SJSA1 (cell line): ENCODE measurements at regions not wholly inside any gene's neighbourhood (a gene's known extent, or its start where the extent isn't known, plus 50 kb on each side); places are given as distances from the start of the nearest gene placed in this dataset.
"Not testable (repeated sequence)": the region's sequence is repeated elsewhere in the genome, so short reads cannot be mapped to it uniquely, and the experiment has no call there.

ENCODE experiments used
- DNase-seq, 2 experiments: peaks; one replicate each; pipeline ENCODE4 v3.0.0-alpha.2; 2015 to 2020; ENCODE audit warnings: low spot score in 2 of 2, low read depth in 1 of 2
- H3K27ac ChIP-seq: fragments of 250-450 bp; sonication (Bioruptor Pico); 2 replicates; pipeline ENCODE4 v1.5.1; 2020; ENCODE audit warnings: mild to moderate bottlenecking, moderate library complexity
- H3K27me3 ChIP-seq: fragments of 250-450 bp; sonication (Bioruptor Pico); replicated peaks from 2 replicates; pipeline ENCODE4 v1.5.1; 2020; ENCODE audit warnings: mild to moderate bottlenecking, moderate library complexity
- H3K36me3 ChIP-seq: fragments of 250-450 bp; sonication (Bioruptor Pico); 2 replicates; pipeline ENCODE4 v1.5.1; 2020; ENCODE audit warnings: mild to moderate bottlenecking
- H3K4me1 ChIP-seq: fragments of 250-450 bp; sonication (Bioruptor Pico); replicated peaks from 2 replicates; pipeline ENCODE4 v1.6.1; 2021; ENCODE audit warnings: mild to moderate bottlenecking
- H3K4me3 ChIP-seq: fragments of 250-450 bp; sonication (Bioruptor Pico); 2 replicates; pipeline ENCODE4 v1.5.1; 2020; ENCODE audit warnings: mild to moderate bottlenecking
- H3K9me3 ChIP-seq: fragments of 250-450 bp; sonication (Bioruptor Pico); replicated peaks from 2 replicates; pipeline ENCODE4 v1.5.1; 2020; ENCODE audit warnings: mild to moderate bottlenecking

- Histone ChIP-seq H3K27me3 (no peaks in the 10 kb centered on the region), H3K4me1 (no peaks in the 10 kb centered on the region), H3K4me3 (no peak overlapping the region), H3K9me3 (no peaks in the 10 kb centered on the region), H3K27ac (no peak overlapping the region), H3K36me3 (no peaks in the 10 kb centered on the region)
- DNase-seq = no peak
Measured at GRCh38 chr3:132987396-132987795, 50.8 kb upstream of the TMEM108 start.

DNA sequence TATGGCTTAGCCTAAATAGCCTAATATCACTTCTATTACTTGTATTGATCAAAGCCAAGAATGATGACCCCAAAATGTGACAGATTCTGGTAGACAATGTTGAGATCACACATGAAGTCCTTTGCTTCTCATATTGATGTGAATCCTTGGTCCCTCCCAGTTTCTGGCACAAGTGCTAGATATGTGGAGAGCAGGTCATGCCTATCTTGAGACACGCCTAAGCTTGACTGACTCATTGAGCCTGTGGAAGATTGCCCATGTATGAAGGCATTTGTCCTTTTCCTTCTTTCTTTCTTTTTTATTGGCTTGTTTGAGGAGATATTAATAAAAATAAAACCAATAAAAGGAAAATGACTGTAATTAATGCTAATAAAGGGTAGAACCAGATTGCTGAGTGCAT lies 54.0 kb upstream of the TMEM108 start:
- no peak overlapping the region for H3K4me3 ChIP-seq
- no peak for DNase-seq
- no peak overlapping the region for H3K27ac ChIP-seq
- no peaks in the 10 kb centered on the region for H3K27me3 ChIP-seq
- no peaks in the 10 kb centered on the region for H3K4me1 ChIP-seq
- no peaks in the 10 kb centered on the region for H3K9me3 ChIP-seq
- no peaks in the 10 kb centered on the region for H3K36me3 ChIP-seq

- Histone ChIP-seq H3K27ac (no peak overlapping the region), H3K36me3 (no peaks in the 10 kb centered on the region), H3K4me3 (no peak overlapping the region), H3K27me3 (no peaks in the 10 kb centered on the region), H3K9me3 (no peaks in the 10 kb centered on the region), H3K4me1 (no peaks in the 10 kb centered on the region)
- no peak for DNase-seq
Measured at GRCh38 chr3:132983143-132983770, 54.9 kb upstream of the TMEM108 start.

DNA sequence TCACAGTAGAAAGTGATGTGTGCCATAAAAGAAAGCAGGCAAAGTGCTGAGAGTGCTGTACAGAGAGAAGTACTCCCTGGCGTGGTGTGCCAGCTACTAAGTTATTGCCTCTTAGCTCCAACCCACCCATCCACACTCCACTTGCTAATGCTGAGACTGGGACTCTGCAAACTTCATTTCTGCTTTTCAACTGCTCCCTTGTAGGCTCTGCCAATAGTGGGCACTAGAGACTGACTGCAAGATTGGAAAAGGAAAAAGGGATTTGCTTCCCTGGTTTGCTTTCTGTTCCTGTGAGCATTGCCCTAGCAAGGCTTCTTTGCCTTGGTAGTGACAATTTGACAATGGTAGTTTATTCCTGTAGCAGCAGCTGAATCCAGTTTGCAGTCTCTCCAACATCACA lies 56.5 kb upstream of the TMEM108 start:
- Histone ChIP-seq H3K36me3 (no peaks in the 10 kb centered on the region), H3K27ac (no peak overlapping the region), H3K4me3 (no peak overlapping the region), H3K4me1 (no peaks in the 10 kb centered on the region), H3K27me3 (no peaks in the 10 kb centered on the region), H3K9me3 (no peaks in the 10 kb centered on the region)
- no peak for DNase-seq

DNA sequence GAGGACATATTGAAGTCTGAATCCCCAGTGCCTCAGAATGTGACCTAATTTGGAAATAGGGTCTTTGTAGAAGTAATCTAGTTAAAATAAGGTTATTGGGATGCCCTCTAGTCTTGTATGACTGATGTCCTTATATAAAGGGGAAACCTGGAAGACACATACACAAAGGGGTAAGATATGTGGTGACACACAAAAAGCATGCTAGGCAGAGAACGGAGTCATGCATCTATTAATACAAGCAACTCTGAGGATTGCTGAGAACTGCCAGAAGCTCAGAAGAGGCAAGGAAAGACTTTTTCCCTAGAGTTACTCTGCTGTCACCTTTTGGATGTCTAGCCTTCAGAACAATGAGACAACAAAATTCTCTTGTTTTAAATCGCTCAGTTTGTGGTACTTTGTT lies 58.1 kb upstream of the TMEM108 start:
- Histone ChIP-seq H3K27ac (no peak overlapping the region), H3K4me3 (no peak overlapping the region), H3K36me3 (no peaks in the 10 kb centered on the region), H3K4me1 (no peaks in the 10 kb centered on the region), H3K27me3 (no peaks in the 10 kb centered on the region), H3K9me3 (no peaks in the 10 kb centered on the region)
- DNase-seq = no peak

- no peak overlapping the region for H3K4me3 ChIP-seq
- no peak overlapping the region for H3K27ac ChIP-seq
- no peaks in the 10 kb centered on the region for H3K27me3 ChIP-seq
- no peaks in the 10 kb centered on the region for H3K9me3 ChIP-seq
- no peaks in the 10 kb centered on the region for H3K4me1 ChIP-seq
- no peaks in the 10 kb centered on the region for H3K36me3 ChIP-seq
- no peak for DNase-seq
Measured at GRCh38 chr3:132979606-132980005, 58.6 kb upstream of the TMEM108 start.

- not testable (repeated sequence) for H3K4me3 ChIP-seq, H3K27ac ChIP-seq, H3K4me1 ChIP-seq, DNase-seq, H3K27me3 ChIP-seq, H3K36me3 ChIP-seq, H3K9me3 ChIP-seq
Measured at GRCh38 chr3:132978946-132979345, 59.2 kb upstream of the TMEM108 start.

GRCh38 chr3:132978464-132978863 lies 59.7 kb upstream of the TMEM108 start:
- H3K27ac ChIP-seq = no peak overlapping the region
- DNase-seq = no peak
- no peaks in the 10 kb centered on the region for H3K27me3 ChIP-seq
- H3K9me3 ChIP-seq = no peaks in the 10 kb centered on the region
- no peak overlapping the region for H3K4me3 ChIP-seq
- H3K36me3 ChIP-seq = no peaks in the 10 kb centered on the region
- no peaks in the 10 kb centered on the region for H3K4me1 ChIP-seq

- no peaks in the 10 kb centered on the region for H3K9me3 ChIP-seq
- H3K27me3 ChIP-seq = no peaks in the 10 kb centered on the region
- DNase-seq = no peak
- no peaks in the 10 kb centered on the region for H3K36me3 ChIP-seq
- no peak overlapping the region for H3K4me3 ChIP-seq
- H3K27ac ChIP-seq = no peak overlapping the region
- H3K4me1 ChIP-seq = no peaks in the 10 kb centered on the region
Measured at GRCh38 chr3:132974097-132974496, 64.1 kb upstream of the TMEM108 start.

DNA sequence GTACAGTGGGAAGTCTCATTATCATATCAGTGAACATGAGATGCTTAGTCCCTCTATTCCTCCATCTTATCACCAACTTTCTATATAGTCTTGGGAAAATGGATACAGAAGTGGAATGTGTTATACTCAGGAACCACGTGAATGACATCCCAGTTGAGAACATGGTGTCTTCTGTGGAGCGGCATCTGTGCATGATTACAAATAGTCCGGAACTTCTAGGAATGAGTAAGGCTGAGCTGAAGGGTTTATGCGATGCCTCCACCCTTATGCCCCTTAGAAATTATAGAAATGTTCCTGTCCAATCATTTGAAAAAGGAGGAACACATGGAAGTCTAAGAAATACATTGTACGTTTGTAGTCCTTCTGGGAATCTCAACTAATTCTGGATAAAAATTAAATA lies 64.8 kb upstream of the TMEM108 start:
- Histone ChIP-seq H3K4me3 (no peak overlapping the region), H3K27me3 (no peaks in the 10 kb centered on the region), H3K27ac (no peak overlapping the region), H3K4me1 (no peaks in the 10 kb centered on the region), H3K9me3 (no peaks in the 10 kb centered on the region), H3K36me3 (no peaks in the 10 kb centered on the region)
- DNase-seq = no peak

DNA sequence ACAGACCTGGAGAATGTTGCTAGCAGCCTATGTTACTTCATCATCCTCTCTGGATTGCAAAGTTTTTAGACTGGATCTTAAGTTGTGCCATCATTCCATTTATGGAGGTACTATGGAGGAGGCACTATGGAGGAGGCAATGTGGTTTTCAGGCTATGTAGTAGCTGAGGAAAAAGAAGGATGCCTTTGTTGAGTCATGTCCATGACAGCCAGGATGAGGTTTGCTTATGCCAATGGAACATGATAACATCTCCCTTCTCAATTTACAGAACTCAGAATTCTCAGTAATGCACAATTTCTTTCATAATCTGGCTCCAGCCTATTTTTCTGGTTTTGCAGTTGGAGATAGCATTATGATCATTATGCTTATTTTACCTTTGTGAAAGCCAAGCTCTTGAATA lies 65.9 kb upstream of the TMEM108 start:
- Histone ChIP-seq H3K27ac (no peak overlapping the region), H3K4me1 (no peaks in the 10 kb centered on the region), H3K36me3 (no peaks in the 10 kb centered on the region), H3K27me3 (no peaks in the 10 kb centered on the region), H3K9me3 (no peaks in the 10 kb centered on the region), H3K4me3 (no peak overlapping the region)
- DNase-seq = no peak

- no peak overlapping the region for H3K4me3 ChIP-seq
- no peak overlapping the region for H3K27ac ChIP-seq
- no peaks in the 10 kb centered on the region for H3K4me1 ChIP-seq
- H3K27me3 ChIP-seq = no peaks in the 10 kb centered on the region
- no peaks in the 10 kb centered on the region for H3K9me3 ChIP-seq
- no peaks in the 10 kb centered on the region for H3K36me3 ChIP-seq
- no peak for DNase-seq
Measured at GRCh38 chr3:132966374-132966773, 71.8 kb upstream of the TMEM108 start.

- Histone ChIP-seq H3K9me3 (no peaks in the 10 kb centered on the region), H3K4me1 (no peaks in the 10 kb centered on the region), H3K36me3 (no peaks in the 10 kb centered on the region), H3K4me3 (no peak overlapping the region), H3K27ac (no peak overlapping the region), H3K27me3 (no peaks in the 10 kb centered on the region)
- no peak for DNase-seq
Measured at GRCh38 chr3:132964266-132964665, 73.9 kb upstream of the TMEM108 start.

GRCh38 chr3:132963786-132964185 lies 74.4 kb upstream of the TMEM108 start:
- no peaks in the 10 kb centered on the region for H3K4me1 ChIP-seq
- no peak for DNase-seq
- H3K27me3 ChIP-seq = no peaks in the 10 kb centered on the region
- H3K36me3 ChIP-seq = no peaks in the 10 kb centered on the region
- no peaks in the 10 kb centered on the region for H3K9me3 ChIP-seq
- no peak overlapping the region for H3K4me3 ChIP-seq
- H3K27ac ChIP-seq = no peak overlapping the region

DNA sequence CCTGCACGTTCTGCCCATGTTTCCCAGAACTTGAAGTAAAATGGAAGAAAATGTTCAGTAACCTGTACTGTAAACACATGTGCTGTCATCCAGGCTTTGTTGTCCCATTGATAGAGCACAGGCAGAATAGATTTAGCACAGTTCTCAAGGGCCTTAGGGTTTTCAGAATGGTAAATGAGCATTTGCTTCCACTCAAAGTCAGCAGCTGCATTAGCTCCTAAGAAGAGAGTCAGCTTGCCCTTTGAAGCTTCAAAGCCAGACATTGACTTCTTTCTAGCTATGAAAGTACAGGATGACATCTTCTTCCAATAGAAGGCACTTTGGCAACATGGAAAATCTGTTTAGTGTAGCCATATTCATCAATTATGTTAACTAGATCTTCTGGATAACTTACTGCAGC lies 76.2 kb upstream of the TMEM108 start:
- no peak overlapping the region for H3K27ac ChIP-seq

More for the DNA sequence above, 76.2 kb upstream of the TMEM108 start:
- H3K36me3 ChIP-seq = no peaks in the 10 kb centered on the region
- H3K4me3 ChIP-seq = no peak overlapping the region
- no peaks in the 10 kb centered on the region for H3K4me1 ChIP-seq
- no peaks in the 10 kb centered on the region for H3K9me3 ChIP-seq
- no peak for DNase-seq
- H3K27me3 ChIP-seq = no peaks in the 10 kb centered on the region
